ENCODE measurements at regions not wholly inside any gene's neighbourhood (a gene's known extent, or its start where the extent isn't known, plus 50 kb on each side); places are given as distances from the start of the nearest gene placed in this dataset.
"Not testable (repeated sequence)": the region's sequence is repeated elsewhere in the genome, so short reads cannot be mapped to it uniquely, and the experiment has no call there.

- H3K9me3 Mint-ChIP-seq (ENCODE audit: insufficient read depth); H4K20me1 ChIP-seq (ENCODE audit: control insufficient read depth, insufficient read depth, low read length, poor library complexity, severe bottlenecking); H3K27ac Mint-ChIP-seq; H3K9me3 ChIP-seq (ENCODE audit: control extremely low read depth in 1 of 3, control insufficient read depth in 2 of 3, insufficient read depth in 1 of 3, low read length in 2 of 3); H3K4me3 ChIP-seq (ENCODE audit: control extremely low read depth in 1 of 5, extremely low read depth in 1 of 5, insufficient read depth in 1 of 5, low read depth in 2 of 5, low read length in 4 of 5); H3K27me3 Mint-ChIP-seq; H3K79me2 ChIP-seq (ENCODE audit: control insufficient read depth, insufficient read depth, low read length); H3K4me2 ChIP-seq (replicated peaks; ENCODE audit: low read depth, low read length, poor library complexity, severe bottlenecking); H3K36me3 ChIP-seq (replicated peaks in 1 of 2; ENCODE audit: control extremely low read depth in 1 of 2, control insufficient read depth in 1 of 2, extremely low read depth in 1 of 2, insufficient read depth in 2 of 2, low read length in 1 of 2); POLR2A ChIA-PET; H3K4me3 Mint-ChIP-seq; H3K9ac ChIP-seq (ENCODE audit: low read length); H3K27ac ChIP-seq (ENCODE audit: low read length in 2 of 2); H3K27me3 ChIP-seq (replicated peaks in 1 of 4; ENCODE audit: control extremely low read depth in 1 of 4, control insufficient read depth in 3 of 4, insufficient read depth in 4 of 4, low read length in 3 of 4); H3K4me1 Mint-ChIP-seq; H3K4me1 ChIP-seq (ENCODE audit: control insufficient read depth in 2 of 2, insufficient read depth in 2 of 2, low read length in 2 of 2); H2AFZ ChIP-seq (ENCODE audit: insufficient read depth, low read depth, low read length, poor library complexity, severe bottlenecking): not testable (repeated sequence)
- DNase-seq: peak; percentile 54
- intact Hi-C loops (cut with micrococcal nuclease): loop anchor here (1.0 kb wide), 2 partner anchors 311 to 334 kb away; no protein-coding TSS in a partner anchor
- CTCF ChIA-PET: interaction anchor here (0.7 to 9.1 kb wide), 13 partner anchors 17 to 335 kb away, joined by 3 to 347 read pairs (median 5); no protein-coding TSS in a partner anchor
- TF ChIP-seq, protein P1, sequence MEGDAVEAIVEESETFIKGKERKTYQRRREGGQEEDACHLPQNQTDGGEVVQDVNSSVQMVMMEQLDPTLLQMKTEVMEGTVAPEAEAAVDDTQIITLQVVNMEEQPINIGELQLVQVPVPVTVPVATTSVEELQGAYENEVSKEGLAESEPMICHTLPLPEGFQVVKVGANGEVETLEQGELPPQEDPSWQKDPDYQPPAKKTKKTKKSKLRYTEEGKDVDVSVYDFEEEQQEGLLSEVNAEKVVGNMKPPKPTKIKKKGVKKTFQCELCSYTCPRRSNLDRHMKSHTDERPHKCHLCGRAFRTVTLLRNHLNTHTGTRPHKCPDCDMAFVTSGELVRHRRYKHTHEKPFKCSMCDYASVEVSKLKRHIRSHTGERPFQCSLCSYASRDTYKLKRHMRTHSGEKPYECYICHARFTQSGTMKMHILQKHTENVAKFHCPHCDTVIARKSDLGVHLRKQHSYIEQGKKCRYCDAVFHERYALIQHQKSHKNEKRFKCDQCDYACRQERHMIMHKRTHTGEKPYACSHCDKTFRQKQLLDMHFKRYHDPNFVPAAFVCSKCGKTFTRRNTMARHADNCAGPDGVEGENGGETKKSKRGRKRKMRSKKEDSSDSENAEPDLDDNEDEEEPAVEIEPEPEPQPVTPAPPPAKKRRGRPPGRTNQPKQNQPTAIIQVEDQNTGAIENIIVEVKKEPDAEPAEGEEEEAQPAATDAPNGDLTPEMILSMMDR (IDR thresholded peaks at IDR 0.05): peak; percentile 73
- no CpG with 5 or more reads among the region's 9 CpGs for WGBS (ENCODE audit: insufficient coverage)
- peak; percentile 33 for ATAC-seq (ENCODE audit: low read depth)
Observed at GRCh38 chr3:42871-43744, 153.5 kb upstream of the CHL1 start.

GRCh38 chr3:44028-44676 lies 152.4 kb upstream of the CHL1 start:
- H4K20me1 ChIP-seq (ENCODE audit: control insufficient read depth, insufficient read depth, low read length, poor library complexity, severe bottlenecking): no peaks in the 10 kb centered on the region
- ChIA-PET CTCF (interaction anchor here (0.7 to 9.1 kb wide), 3 partner anchors 137 to 331 kb away, joined by 5 to 347 read pairs (median 21); no protein-coding TSS in a partner anchor), POLR2A (no interaction called here)
- no peak overlapping the region for H3K27ac ChIP-seq (ENCODE audit: low read length in 2 of 2)
- TF ChIP-seq, protein P1 (IDR thresholded peaks at IDR 0.05): no peak
- no peak for TF ChIP-seq EZH2 (IDR thresholded peaks at IDR 0.05; ENCODE audit: borderline replicate concordance, insufficient read depth, low read depth, low read length, poor library complexity, severe bottlenecking)
- Mint-ChIP-seq H3K27me3 (peaks cover 11% of the 10 kb centered on the region), H3K9me3 (ENCODE audit: insufficient read depth) (peaks cover 2% of the 10 kb centered on the region), H3K4me1 (peaks cover 2% of the 10 kb centered on the region), H3K4me3 (no peak overlapping the region), H3K27ac (no peak overlapping the region)
- H3K4me2 ChIP-seq (replicated peaks; ENCODE audit: low read depth, low read length, poor library complexity, severe bottlenecking): no peak overlapping the region
- 89% methylated on average over 5 of the region's 9 CpGs for WGBS (ENCODE audit: insufficient coverage)
- H3K36me3 ChIP-seq (replicated peaks in 1 of 2; ENCODE audit: control extremely low read depth in 1 of 2, control insufficient read depth in 1 of 2, extremely low read depth in 1 of 2, insufficient read depth in 2 of 2, low read length in 1 of 2): no peaks in the 10 kb centered on the region
- H3K9ac ChIP-seq (ENCODE audit: low read length): no peak overlapping the region
- H3K79me2 ChIP-seq (ENCODE audit: control insufficient read depth, insufficient read depth, low read length): no peaks in the 10 kb centered on the region
- H3K4me3 ChIP-seq (ENCODE audit: control extremely low read depth in 1 of 5, extremely low read depth in 1 of 5, insufficient read depth in 1 of 5, low read depth in 2 of 5, low read length in 4 of 5): no peak overlapping the region
- intact Hi-C loops (cut with micrococcal nuclease): no loop called here
- H3K9me3 ChIP-seq (ENCODE audit: control extremely low read depth in 1 of 3, control insufficient read depth in 2 of 3, insufficient read depth in 1 of 3, low read length in 2 of 3): no peaks in the 10 kb centered on the region
- no peaks in the 10 kb centered on the region for H3K4me1 ChIP-seq (ENCODE audit: control insufficient read depth in 2 of 2, insufficient read depth in 2 of 2, low read length in 2 of 2)
- no peak overlapping the region for H2AFZ ChIP-seq (ENCODE audit: insufficient read depth, low read depth, low read length, poor library complexity, severe bottlenecking)
- DNase-seq (no peak), ATAC-seq (ENCODE audit: low read depth) (no peak)
- peaks cover 0 to 6% (median 1%) of the 10 kb centered on the region in 4 experiments for H3K27me3 ChIP-seq (replicated peaks in 1 of 4; ENCODE audit: control extremely low read depth in 1 of 4, control insufficient read depth in 3 of 4, insufficient read depth in 4 of 4, low read length in 3 of 4)

GRCh38 chr3:44941-45340 lies 151.6 kb upstream of the CHL1 start:
- H3K79me2 ChIP-seq (ENCODE audit: control insufficient read depth, insufficient read depth, low read length); H3K36me3 ChIP-seq (replicated peaks in 1 of 2; ENCODE audit: control extremely low read depth in 1 of 2, control insufficient read depth in 1 of 2, extremely low read depth in 1 of 2, insufficient read depth in 2 of 2, low read length in 1 of 2); H2AFZ ChIP-seq (ENCODE audit: insufficient read depth, low read depth, low read length, poor library complexity, severe bottlenecking); H3K27ac Mint-ChIP-seq; H3K4me1 ChIP-seq (ENCODE audit: control insufficient read depth in 2 of 2, insufficient read depth in 2 of 2, low read length in 2 of 2); intact Hi-C loops (cut with micrococcal nuclease); ATAC-seq (ENCODE audit: low read depth); H3K4me3 ChIP-seq (ENCODE audit: control extremely low read depth in 1 of 5, extremely low read depth in 1 of 5, insufficient read depth in 1 of 5, low read depth in 2 of 5, low read length in 4 of 5); H3K27me3 Mint-ChIP-seq; H3K4me2 ChIP-seq (replicated peaks; ENCODE audit: low read depth, low read length, poor library complexity, severe bottlenecking); H3K4me3 Mint-ChIP-seq; H3K4me1 Mint-ChIP-seq; H3K9me3 Mint-ChIP-seq (ENCODE audit: insufficient read depth); H3K9me3 ChIP-seq (ENCODE audit: control extremely low read depth in 1 of 3, control insufficient read depth in 2 of 3, insufficient read depth in 1 of 3, low read length in 2 of 3); H3K27me3 ChIP-seq (replicated peaks in 1 of 4; ENCODE audit: control extremely low read depth in 1 of 4, control insufficient read depth in 3 of 4, insufficient read depth in 4 of 4, low read length in 3 of 4); POLR2A ChIA-PET; DNase-seq; H4K20me1 ChIP-seq (ENCODE audit: control insufficient read depth, insufficient read depth, low read length, poor library complexity, severe bottlenecking); H3K27ac ChIP-seq (ENCODE audit: low read length in 2 of 2); H3K9ac ChIP-seq (ENCODE audit: low read length): not testable (repeated sequence)
- WGBS (ENCODE audit: insufficient coverage): no CpG with 5 or more reads among the region's 5 CpGs
- CTCF ChIA-PET: interaction anchor here (0.7 to 9.1 kb wide), 2 partner anchors 137 to 310 kb away, joined by 5 to 347 read pairs; no protein-coding TSS in a partner anchor

Data from B cell (primary cell).